ENCODE measurements at regions not wholly inside any gene's neighbourhood (a gene's known extent, or its start where the extent isn't known, plus 50 kb on each side); places are given as distances from the start of the nearest gene placed in this dataset.

GRCh38 chr5:173450188-173450587, 122.0 kb upstream of the STC2 start:
- Histone ChIP-seq H3K27me3 (ENCODE audit: insufficient read depth, low read length) (no peaks in the 10 kb centered on the region), H3K4me2 (ENCODE audit: low read length) (no peak overlapping the region), H3K9me3 (ENCODE audit: control insufficient read depth in 1 of 2, insufficient read depth in 1 of 2, low read depth in 1 of 2, low read length in 2 of 2) (no peaks in the 10 kb centered on the region), H4K20me1 (ENCODE audit: insufficient read depth) (no peaks in the 10 kb centered on the region), H2AFZ (ENCODE audit: low read depth, low read length, poor library complexity, severe bottlenecking) (no peak overlapping the region), H3K4me3 (replicated peaks in 1 of 2; ENCODE audit: low read depth in 1 of 2, low read length in 2 of 2) (no peak overlapping the region), H3K9me2 (ENCODE audit: insufficient read depth) (no peaks in the 10 kb centered on the region), H3K27ac (ENCODE audit: low read depth, low read length) (no peak overlapping the region), H3K4me1 (ENCODE audit: control insufficient read depth in 1 of 2, insufficient read depth in 2 of 2, low read length in 2 of 2) (peaks cover 37 to 48% of the 10 kb centered on the region in 2 experiments), H3K9ac (ENCODE audit: low read length) (no peak overlapping the region), H3K79me2 (ENCODE audit: insufficient read depth, low read length) (no peaks in the 10 kb centered on the region), H3K36me3 (ENCODE audit: control insufficient read depth in 1 of 2, insufficient read depth in 2 of 2, low read length in 2 of 2) (no peaks in the 10 kb centered on the region)
- DNase-seq (ENCODE audit: low read depth, low spot score) (no peak), ATAC-seq (no peak)
- CTCF ChIA-PET: no interaction called here
- intact Hi-C loops (cut with micrococcal nuclease): loop anchor here (5.0 kb wide), 1 partner anchor 123 kb away; the partner anchor contains the start of gene STC2
- RAD21 ChIA-PET (ENCODE audit: low non-redundant PET in 1 of 2, low total read pairs in 2 of 2, uncharacterized antibody in 2 of 2, unreplicated experiment in 2 of 2): no interaction called here
- TF ChIP-seq MAX (IDR thresholded peaks at IDR 0.05) (no peak), FOSL1 (IDR thresholded peaks at IDR 0.05; ENCODE audit: low read depth) (no peak), CTCF (IDR thresholded peaks at IDR 0.05 in 2 of 3, conservative IDR thresholded peaks at IDR 0.05 in 1 of 3; ENCODE audit: borderline replicate concordance in 1 of 3, insufficient read depth in 1 of 3, low read depth in 2 of 3, low read length in 2 of 3) (no peak), TCF7L2 (IDR thresholded peaks at IDR 0.05; ENCODE audit: borderline replicate concordance, extremely low read depth, insufficient read depth, insufficient read length) (no peak), ZBTB33 (IDR thresholded peaks at IDR 0.05; ENCODE audit: extremely low read depth, insufficient replicate concordance, low read length) (no peak), JUND (IDR thresholded peaks at IDR 0.05) (no peak), EZH2phosphoT487 (IDR thresholded peaks at IDR 0.05; ENCODE audit: borderline replicate concordance) (no peak), RAD21 (IDR thresholded peaks at IDR 0.05; ENCODE audit: low read depth) (no peak), POLR2A (IDR thresholded peaks at IDR 0.05; ENCODE audit: borderline replicate concordance, extremely low read depth, insufficient read depth, insufficient read length) (no peak), EZH2 (IDR thresholded peaks at IDR 0.05) (no peak)
- BruUV-seq (replicated peaks): no TSS peak
- POLR2A ChIA-PET: no interaction called here

Measured in HCT116 (cell line).